GM12878 (cell line): ENCODE measurements at regions not wholly inside any gene's neighbourhood (a gene's known extent, or its start where the extent isn't known, plus 50 kb on each side); places are given as distances from the start of the nearest gene placed in this dataset.

Experiments used
- ATAC-seq: fragments of 200-7000 bp; cut with Tn5 transposase; 3 replicates; pipeline ENCODE4 v1.9.1; 2020; ENCODE audit warnings: mild to moderate bottlenecking, moderate library complexity
- BruUV-seq: library from RNA; stranded (reverse); fragments of 400-500 nt; replicated peaks from 2 replicates; lab custom pipeline; 2021; lab: Mats Ljungman, UMichigan
- CTCF ChIA-PET: fragments of 300-600 bp; sonication (Branson Sonifier 250); formaldehyde crosslinking; extraction: SDS; loops from one replicate; lab custom pipeline; 2021; ENCODE audit warnings: inconsistent platforms; lab: Yijun Ruan, JAX
- POLR2A ChIA-PET: fragments of 350-600 bp; formaldehyde crosslinking; extraction: SDS; loops from one replicate; lab custom pipeline; 2021; ENCODE audit warnings: inconsistent platforms; lab: Charles Lee
- RAD21 ChIA-PET: fragments of 300-600 bp; sonication (Branson Sonifier 250); formaldehyde crosslinking; loops from one replicate; lab custom pipeline; 2023; ENCODE audit warnings: antibody characterized with exemption; ENCODE audit not compliant: unreplicated experiment; lab: Charles Lee
- SMC1A ChIA-PET: fragments of 300-600 bp; sonication (Branson Sonifier 250); formaldehyde crosslinking; loops from one replicate; lab custom pipeline; 2023; ENCODE audit not compliant: unreplicated experiment, uncharacterized antibody; lab: Charles Lee
- DNase-seq: peaks from one replicate; pipeline ENCODE4 v3.0.0-alpha.2; 2011; ENCODE audit warnings: low read depth, low spot score
- FAIRE-seq: peaks from 3 replicates; lab custom pipeline; 2011; peaks lifted over from hg19 to GRCh38; lab: Jason Lieb, UNC
- H2AFZ ChIP-seq: 2 replicates; pipeline ENCODE4 v1.6.0; 2011; ENCODE audit warnings: low read depth, low read length, control low read depth; ENCODE audit not compliant: control insufficient read depth
- H3K27ac ChIP-seq: 2 replicates; pipeline ENCODE4 v1.5.1; 2011; ENCODE audit warnings: control low read depth; ENCODE audit not compliant: control insufficient read depth, insufficient read depth
- H3K27me3 ChIP-seq, 2 experiments: replicated peaks in 1 of 2; 2 replicates each; pipeline versions ENCODE4 v1.6.0 to v1.6.1; 2011; ENCODE audit warnings: low read length in 1 of 2; ENCODE audit not compliant: control insufficient read depth in 2 of 2, insufficient read depth in 2 of 2
- H3K36me3 ChIP-seq, 2 experiments: 2 replicates each; pipeline ENCODE4 v1.5.1; 2011; ENCODE audit warnings: low read length in 1 of 2; ENCODE audit not compliant: control insufficient read depth in 2 of 2, insufficient read depth in 2 of 2
- H3K4me1 ChIP-seq: 2 replicates; pipeline ENCODE4 v1.6.1; 2011; ENCODE audit warnings: mild to moderate bottlenecking, low read length, moderate library complexity, mixed read lengths; ENCODE audit not compliant: control insufficient read depth, insufficient read depth
- H3K4me2 ChIP-seq: 2 replicates; pipeline ENCODE4 v1.6.0; 2011; ENCODE audit warnings: control low read depth; ENCODE audit not compliant: control insufficient read depth, insufficient read depth
- H3K4me3 ChIP-seq: fragments of 200-600 bp; sonication (generic); 2 replicates; pipeline ENCODE4 v1.5.1; 2016
- H3K79me2 ChIP-seq: 2 replicates; pipeline ENCODE4 v1.6.0; 2011; ENCODE audit warnings: low read length; ENCODE audit not compliant: control insufficient read depth, insufficient read depth
- H3K9ac ChIP-seq: 2 replicates; pipeline ENCODE4 v1.8.0; 2011; ENCODE audit warnings: low read length, control low read depth, mixed read lengths; ENCODE audit not compliant: control insufficient read depth, insufficient read depth
- H3K9me3 ChIP-seq: replicated peaks from 3 replicates; pipeline ENCODE4 v1.5.1; 2011; ENCODE audit warnings: mild to moderate bottlenecking, low read length; ENCODE audit not compliant: control insufficient read depth, insufficient read depth
- H4K20me1 ChIP-seq: 2 replicates; pipeline ENCODE4 v1.6.0; 2011; ENCODE audit not compliant: control insufficient read depth, insufficient read depth
- HDAC2 ChIP-seq: fragments of 200-600 bp; sonication (generic); IDR thresholded peaks from 2 replicates; pipeline ENCODE4 v1.6.1; 2017
- JUNB ChIP-seq: IDR thresholded peaks from 2 replicates; pipeline ENCODE4 v1.6.1; 2016; ENCODE audit warnings: antibody characterized with exemption, mild to moderate bottlenecking
- NRF1 ChIP-seq: conservative IDR thresholded peaks from 2 replicates; pipeline ENCODE4 v1.6.1; 2011; ENCODE audit warnings: mild to moderate bottlenecking, low read depth, low read length, improper control_type of control experiment
- ZNF274 ChIP-seq: IDR thresholded peaks from one replicate; pipeline ENCODE4 v1.8.0; 2011; ENCODE audit not compliant: insufficient read length, insufficient read depth
- ZNF592 ChIP-seq: fragments of 450-650 bp; IDR thresholded peaks from 2 replicates; pipeline ENCODE4 v1.6.1; 2017; ENCODE audit warnings: mild to moderate bottlenecking, moderate library complexity
- WGBS: methylation state at CpG from one replicate; pipeline ENCODE4 v1.1.6; 2016; ENCODE audit warnings: low lambda C conversion rate; ENCODE audit not compliant: insufficient replicate concordance, insufficient coverage; ENCODE audit errors: missing lambda C conversion rate; 5-methylcytosine and 5-hydroxymethylcytosine counted together
- in situ Hi-C: fragments of 300-500 bp; cut with MboI; formaldehyde crosslinking; loops from 9 replicates; pipeline ENCODE4 v1.14.3; 2018; ENCODE audit warnings: mixed read lengths
- intact Hi-C: fragments of 100-400 bp; cut with micrococcal nuclease; formaldehyde crosslinking; loops from one replicate; pipeline ENCODE4 v1.14.2; 2022; ENCODE audit not compliant: unreplicated experiment
- TF ChIP-seq, protein P1 (sequence below): fragments of 150-350 bp; IDR thresholded peaks from 2 replicates; pipeline ENCODE4 v1.6.1; 2016; ENCODE audit warnings: low read depth, low read length

GRCh38 chr3:14268897-14269296, 90.3 kb downstream of the LSM3 start:
- no peaks in the 10 kb centered on the region for H3K9me3 ChIP-seq

More at GRCh38 chr3:14268897-14269296, 90.3 kb downstream of the LSM3 start:
- Histone ChIP-seq H3K36me3 (no peaks in the 10 kb centered on the region), H4K20me1 (no peaks in the 10 kb centered on the region), H3K4me3 (no peak overlapping the region), H2AFZ (no peak overlapping the region), H3K4me2 (no peak overlapping the region), H3K4me1 (no peaks in the 10 kb centered on the region), H3K27ac (no peak overlapping the region), H3K79me2 (no peaks in the 10 kb centered on the region), H3K9ac (no peak overlapping the region)
- 45% methylated on average over 1 of the region's 1 CpG for WGBS
- in situ Hi-C loops (no loop called here), intact Hi-C loops (no loop called here)
- DNase-seq (no peak), ATAC-seq (no peak), FAIRE-seq (no peak)
- POLR2A ChIA-PET = no interaction called here
- CTCF ChIA-PET = no interaction called here
- SMC1A ChIA-PET = no interaction called here
- TF ChIP-seq NRF1 (no peak), HDAC2 (no peak), ZNF274 (no peak), ZNF592 (no peak), JUNB (no peak)
- TF ChIP-seq, protein P1, sequence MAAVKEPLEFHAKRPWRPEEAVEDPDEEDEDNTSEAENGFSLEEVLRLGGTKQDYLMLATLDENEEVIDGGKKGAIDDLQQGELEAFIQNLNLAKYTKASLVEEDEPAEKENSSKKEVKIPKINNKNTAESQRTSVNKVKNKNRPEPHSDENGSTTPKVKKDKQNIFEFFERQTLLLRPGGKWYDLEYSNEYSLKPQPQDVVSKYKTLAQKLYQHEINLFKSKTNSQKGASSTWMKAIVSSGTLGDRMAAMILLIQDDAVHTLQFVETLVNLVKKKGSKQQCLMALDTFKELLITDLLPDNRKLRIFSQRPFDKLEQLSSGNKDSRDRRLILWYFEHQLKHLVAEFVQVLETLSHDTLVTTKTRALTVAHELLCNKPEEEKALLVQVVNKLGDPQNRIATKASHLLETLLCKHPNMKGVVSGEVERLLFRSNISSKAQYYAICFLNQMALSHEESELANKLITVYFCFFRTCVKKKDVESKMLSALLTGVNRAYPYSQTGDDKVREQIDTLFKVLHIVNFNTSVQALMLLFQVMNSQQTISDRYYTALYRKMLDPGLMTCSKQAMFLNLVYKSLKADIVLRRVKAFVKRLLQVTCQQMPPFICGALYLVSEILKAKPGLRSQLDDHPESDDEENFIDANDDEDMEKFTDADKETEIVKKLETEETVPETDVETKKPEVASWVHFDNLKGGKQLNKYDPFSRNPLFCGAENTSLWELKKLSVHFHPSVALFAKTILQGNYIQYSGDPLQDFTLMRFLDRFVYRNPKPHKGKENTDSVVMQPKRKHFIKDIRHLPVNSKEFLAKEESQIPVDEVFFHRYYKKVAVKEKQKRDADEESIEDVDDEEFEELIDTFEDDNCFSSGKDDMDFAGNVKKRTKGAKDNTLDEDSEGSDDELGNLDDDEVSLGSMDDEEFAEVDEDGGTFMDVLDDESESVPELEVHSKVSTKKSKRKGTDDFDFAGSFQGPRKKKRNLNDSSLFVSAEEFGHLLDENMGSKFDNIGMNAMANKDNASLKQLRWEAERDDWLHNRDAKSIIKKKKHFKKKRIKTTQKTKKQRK = no peak
- TF ChIP-seq, all 136 proteins: peak for 0
- no TSS peak for BruUV-seq
- H3K27me3 ChIP-seq = no peaks in the 10 kb centered on the region; a peak in 1 of 4 replicates
- RAD21 ChIA-PET = no interaction called here
